ENCODE measurements at regions not wholly inside any gene's neighbourhood (a gene's known extent, or its start where the extent isn't known, plus 50 kb on each side); places are given as distances from the start of the nearest gene placed in this dataset.
"Not testable (repeated sequence)": the region's sequence is repeated elsewhere in the genome, so short reads cannot be mapped to it uniquely, and the experiment has no call there.

DNA sequence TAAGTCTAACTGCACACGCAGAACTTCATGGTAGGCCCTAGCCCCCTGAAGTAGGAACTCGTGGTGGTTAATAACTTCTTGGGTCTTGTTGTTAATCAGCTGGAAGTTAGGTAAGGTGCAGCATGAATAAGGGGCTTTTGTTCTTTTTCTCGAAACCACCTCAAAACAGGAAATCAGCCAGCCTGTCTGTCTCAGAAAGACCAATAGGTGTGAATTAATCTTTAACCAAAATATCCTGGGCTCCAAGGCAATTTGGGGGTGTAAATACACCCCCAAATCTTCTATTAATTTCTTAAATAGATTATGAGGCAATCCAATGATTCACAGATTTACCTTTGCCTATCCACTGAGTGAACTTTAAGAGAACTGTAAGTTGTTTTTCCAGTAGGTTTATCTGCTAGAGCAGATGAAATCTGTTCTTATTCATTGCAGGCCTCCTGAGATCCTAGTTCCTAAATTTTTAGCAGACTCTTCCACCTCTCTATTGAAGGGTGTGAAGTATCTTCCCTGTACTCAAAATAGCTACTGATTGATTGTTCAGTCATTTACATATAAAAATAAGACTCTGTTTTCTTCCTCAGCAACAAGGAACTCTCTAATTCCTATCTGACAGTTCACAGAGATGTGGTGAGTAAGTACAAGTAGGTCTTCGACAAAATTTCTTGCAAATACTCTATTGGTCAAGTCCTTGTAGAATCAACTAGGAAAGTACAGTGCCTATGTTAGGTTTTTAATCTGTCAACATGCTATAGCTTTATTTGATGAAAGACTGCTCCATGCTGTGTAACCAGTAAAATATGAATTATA lies 427.1 kb upstream of the NOX3 start:
- DNase-seq = no peak

DNA sequence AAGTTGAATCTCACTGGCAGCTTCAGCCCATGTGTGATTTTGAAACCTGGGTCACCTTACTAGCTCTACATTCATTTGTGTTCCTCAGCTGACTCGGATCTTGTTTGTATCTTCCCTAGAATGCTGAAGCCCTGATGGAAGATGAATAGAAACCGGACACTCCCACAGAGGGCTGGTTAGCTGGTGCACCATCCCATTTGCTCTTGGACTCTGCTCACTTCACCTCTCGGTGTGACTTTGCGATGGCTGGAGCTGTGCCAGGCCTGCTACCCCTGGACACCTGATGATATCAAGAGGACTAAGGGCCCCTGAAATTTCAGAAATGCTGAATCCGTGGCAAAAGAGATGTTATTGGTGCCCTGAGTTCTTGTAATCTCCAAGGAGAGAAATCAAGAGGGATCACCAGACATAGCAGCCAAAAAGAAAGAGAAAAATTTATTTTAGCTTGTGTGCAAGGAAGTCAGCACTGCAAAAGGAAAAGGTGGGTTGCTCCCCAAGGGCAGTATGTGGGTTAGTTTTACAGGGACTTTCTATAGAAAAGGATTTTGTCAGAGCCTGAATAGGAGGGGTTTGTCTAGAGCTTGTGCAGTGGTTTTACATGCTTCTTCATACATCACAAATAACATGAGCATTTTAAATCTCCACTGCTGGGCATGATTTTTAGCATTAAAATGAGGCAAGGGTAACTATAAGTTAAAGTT lies 426.3 kb upstream of the NOX3 start:
- DNase-seq = no peak

DNA sequence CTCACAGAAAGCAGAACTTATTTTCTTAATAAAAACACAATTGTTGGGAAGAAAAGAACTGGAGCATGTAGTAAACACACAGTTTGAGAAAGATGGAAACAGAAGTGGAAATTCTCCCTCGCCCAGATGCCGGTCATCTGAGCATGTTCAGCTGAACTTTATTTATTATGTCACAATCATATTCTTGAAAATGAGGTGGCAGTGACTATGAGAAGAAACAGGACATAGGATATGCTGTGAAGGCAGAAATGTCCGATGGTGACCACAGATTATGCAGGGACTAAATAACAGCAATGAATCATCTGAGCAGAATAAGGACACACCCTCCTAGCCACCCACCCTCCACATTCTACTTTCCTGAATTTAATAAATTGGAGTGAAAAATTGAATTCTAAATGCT lies 425.3 kb upstream of the NOX3 start:
- no peak for DNase-seq

DNA sequence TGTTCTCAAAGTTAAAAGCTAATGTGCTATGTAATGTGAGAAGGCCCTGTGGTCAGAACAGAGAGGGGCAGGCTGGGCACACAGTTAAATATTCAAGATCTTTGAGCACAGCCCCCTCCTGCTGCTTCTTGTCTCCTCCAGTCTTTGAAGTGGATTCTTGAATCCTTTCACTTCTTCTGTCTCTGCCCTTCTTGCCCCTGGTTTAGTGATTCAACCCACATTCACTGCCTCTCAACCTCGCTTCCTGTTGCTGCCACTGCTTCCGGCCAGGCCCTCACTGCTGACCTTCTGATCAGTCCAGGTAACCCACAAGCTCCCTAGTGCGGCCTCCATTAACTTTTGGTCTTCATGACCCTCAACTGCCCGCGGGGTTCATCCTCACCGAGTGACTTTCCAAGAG lies 417.3 kb upstream of the NOX3 start:
- DNase-seq = no peak

DNA sequence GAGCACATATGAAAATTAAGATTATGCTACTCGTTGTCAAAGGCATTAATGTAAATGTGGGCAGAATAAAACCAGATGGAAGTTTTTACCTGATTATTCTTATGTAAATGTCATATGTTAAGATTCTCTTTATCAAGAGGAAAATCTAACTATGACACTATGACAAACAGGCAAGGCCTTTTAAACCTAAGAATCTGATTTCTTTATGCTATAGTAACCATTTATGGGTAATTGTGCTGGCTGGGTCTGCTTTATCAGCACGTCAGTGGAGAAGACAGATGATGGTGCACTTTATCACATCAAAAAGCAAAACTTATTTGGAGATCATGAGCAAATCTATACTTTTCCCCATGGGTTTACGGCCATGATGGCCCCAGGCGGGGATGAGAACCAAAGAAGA lies 412.0 kb upstream of the NOX3 start:
- no peak for DNase-seq

DNA sequence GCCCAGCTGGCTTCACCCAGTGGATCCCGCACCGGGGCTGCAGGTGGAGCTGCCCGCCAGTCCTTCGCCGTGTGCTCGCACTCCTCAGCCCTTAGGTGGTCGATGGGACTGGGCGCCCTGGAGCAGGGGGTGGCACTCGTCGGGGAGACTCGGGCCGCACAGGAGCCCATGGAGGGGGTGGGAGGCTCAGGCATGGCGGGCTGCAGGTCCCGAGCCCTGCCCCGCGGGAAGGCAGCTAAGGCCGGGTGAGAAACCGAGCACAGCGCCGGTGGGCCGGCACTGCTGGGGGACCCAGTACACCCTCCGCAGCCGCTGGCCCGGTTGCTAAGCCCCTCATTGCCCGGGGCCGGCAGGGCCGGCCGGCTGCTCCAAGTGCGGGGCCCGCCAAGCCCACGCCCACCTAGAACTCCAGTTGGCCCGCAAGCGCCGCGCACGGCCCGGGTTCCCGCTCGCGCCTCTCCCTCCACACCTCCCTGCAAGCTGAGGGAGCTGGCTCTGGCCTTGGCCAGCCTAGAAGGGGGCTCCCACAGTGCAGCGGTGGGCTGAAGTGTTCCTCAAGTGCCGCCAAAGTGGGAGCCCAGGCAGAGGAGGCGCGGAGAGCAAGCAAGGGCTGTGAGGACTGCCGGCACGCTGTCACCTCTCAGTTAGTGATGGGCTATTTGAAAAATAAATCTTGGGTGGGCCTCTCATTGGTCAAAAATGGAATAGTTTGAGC lies 411.2 kb upstream of the NOX3 start:
- DNase-seq = not testable (repeated sequence)

DNA sequence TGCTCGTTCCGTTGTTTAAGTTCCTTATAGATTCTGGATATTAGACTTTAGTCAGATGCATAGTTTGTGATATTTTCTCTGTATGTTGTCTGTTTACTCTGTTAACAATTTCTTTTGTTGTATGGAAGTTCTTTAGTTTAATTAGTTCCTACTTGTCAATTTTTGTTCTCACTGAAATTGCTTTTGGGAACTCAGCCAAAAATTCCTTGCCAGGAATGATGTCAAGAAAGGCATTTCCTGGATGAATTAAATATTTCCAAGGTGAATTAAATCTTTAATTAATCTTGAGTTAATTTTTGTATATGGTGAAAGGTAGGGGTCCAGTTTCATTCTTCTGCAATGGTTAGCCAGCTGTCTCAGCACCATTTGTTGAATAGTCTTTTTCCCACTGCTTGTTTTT lies 406.2 kb upstream of the NOX3 start:
- no peak for DNase-seq

DNA sequence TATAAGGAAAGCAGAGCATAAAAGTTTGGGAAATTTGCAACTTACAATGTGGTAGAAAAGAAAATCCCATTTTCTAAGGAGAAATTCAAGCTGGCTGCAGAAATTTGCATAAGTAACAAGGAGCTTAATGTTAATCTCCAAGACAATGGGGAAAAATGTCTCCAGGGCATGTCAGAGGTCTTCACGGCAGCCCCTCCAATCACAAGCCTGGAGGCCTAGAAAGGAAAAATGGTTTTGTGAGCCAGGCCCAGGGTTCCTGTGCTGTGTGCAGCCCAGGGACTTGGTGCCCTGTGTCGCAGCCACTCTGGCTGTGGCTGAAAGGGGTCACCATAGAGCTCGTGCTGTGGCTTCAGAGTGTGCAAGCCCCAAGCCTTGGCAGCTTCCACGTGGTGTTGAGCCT lies 403.3 kb upstream of the NOX3 start:
- DNase-seq = not testable (repeated sequence)

DNA sequence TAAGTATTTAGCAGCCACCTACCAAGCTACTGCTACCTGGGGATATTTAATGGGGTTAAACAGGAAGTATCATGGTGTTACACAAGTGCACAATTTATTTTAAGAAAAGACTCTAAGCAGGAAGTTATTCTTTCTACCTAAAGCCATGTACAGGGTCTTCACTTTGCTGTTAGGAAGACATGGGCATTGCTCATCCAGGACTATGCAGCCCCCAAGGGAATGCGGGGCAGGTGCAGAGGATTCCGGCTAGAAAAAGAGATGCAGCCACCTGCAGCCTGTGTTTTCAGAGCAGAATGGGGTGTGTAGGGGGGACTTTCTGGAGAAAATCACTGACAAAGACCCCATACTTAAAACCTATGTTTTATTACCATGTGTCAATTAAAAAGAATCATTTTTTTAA lies 399.1 kb upstream of the NOX3 start:
- DNase-seq = no peak

DNA sequence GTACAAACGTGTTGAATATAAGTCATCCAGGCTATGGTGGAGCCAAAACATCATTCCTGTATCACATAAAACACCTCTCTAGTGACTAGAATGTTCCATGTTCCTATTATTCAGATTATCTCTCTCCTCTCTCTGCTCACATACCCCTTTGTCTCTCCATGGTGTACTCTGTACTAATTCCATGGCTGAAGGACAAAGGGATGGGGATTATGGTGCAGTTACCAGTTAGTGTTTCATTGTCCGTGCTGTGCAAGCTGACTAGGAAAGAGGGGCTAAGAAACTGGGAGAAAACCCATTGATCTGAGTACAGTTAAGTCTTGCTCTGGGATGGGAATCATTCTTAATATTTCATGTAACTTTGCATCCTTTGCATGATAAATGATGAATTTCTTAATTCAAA lies 397.4 kb upstream of the NOX3 start:
- no peak for DNase-seq

DNA sequence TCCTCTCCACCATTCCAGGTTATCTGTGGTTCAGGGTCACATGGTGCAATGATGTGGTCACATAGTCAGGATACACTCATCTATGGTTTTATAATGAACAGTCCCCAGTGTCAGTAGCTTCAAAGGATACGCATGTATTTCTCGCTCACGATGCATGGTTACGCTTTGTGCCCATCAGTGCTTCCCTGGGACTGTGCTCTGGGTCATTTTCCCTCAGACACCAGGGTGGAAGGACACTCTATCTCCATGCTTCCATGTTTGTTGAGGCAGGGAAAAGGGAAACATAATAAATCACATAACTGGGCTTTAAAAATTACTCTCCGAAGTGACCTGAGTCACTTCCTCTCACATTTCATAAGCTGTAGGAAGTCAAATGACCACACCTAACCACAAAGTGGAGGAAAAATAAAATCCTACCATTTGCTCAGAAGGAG lies 394.8 kb upstream of the NOX3 start:
- no peak for DNase-seq

DNA sequence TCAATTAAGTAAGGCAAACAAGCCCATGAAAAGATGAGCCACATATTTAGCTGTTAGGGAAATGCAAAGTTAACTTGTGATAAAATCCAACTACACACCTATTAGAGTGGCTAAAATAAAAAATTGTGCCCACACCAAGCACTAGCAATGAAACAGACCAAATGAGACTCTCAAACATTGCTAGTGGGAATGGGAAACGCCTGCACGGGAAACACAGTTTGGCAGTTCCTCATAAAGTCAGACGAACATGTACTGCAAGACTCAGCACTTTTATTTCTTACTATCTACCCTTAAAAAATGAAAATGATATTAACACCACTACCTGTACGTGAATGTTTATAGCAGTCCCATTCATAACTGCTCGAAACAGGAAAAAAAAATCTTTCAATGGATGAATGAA lies 392.1 kb upstream of the NOX3 start:
- no peak for DNase-seq

DNA sequence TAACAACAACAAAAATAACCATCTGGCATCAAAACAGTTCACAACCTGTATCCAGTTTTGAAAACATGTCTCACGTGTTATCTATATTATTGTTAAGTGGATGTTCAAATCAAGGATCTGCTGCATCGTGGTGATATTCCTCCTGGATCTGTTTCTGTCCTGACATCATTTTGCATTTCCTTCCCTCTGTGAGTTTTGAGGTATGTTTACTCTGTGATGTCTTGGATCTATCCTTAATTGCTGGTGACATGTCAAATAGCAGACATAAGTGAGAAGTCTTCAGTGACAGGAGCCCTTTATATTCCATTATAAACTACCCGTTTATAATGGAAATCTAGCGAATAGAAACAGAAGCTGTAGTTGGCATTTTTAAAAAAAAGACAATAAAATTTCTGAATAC lies 381.8 kb upstream of the NOX3 start:
- no peak for DNase-seq

DNA sequence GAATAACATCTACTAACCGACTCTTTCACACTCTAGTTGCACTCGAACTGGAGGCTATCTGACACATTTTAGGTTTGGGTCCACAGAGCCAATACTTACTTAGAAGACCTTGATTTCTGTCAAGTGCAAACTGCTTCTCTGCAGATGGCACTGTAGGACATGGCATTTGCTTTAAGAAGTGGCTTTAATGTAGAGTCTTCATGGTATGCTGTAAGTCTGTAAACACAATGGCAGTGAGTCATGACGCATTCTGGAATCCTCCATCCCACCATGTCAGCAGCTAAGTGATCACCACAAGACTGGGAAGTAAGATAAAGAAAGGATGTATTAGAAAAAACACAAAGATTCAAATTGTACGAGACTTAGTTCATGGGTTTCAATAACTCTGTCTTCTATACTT lies 377.0 kb upstream of the NOX3 start:
- DNase-seq = peak in 1 of 2 experiments; percentile 3

DNA sequence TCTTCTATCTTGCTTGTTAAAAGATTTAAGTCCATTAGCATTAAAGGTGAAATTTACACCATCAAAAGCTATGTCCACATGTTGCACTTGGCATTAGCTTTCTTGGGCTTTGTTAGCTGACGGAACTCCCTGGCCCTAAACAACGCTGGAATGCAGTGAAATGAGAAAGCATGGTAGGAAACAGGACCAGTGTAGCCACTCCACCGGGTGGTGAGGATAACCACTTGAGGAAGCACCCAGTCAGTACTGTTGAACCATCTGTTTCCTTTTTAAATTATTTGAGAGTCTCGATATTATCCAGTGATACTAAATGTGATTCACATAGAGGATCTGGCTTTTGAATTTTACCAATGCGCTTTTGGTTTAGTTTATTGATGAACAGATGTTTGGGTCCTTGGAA lies 374.9 kb upstream of the NOX3 start:
- DNase-seq = no peak

DNA sequence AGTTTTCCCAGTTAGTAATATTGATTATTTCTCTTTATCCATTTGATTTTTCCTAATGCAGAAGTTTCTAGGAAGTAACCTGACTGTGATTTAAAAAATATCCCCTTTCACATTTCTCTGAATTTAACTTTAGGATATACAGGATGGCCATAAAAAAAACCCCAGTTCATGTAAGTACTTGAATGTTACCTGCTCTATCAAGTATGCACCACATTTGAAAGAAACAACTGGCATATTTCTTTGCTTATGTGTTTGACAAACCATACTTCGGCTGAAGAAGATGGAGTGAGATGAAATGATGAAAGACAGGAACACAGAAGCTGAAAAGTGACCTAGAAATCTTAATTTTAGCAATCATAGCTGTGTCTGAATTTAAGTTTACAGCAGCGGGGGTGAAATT lies 374.0 kb upstream of the NOX3 start:
- no peak for DNase-seq

DNA sequence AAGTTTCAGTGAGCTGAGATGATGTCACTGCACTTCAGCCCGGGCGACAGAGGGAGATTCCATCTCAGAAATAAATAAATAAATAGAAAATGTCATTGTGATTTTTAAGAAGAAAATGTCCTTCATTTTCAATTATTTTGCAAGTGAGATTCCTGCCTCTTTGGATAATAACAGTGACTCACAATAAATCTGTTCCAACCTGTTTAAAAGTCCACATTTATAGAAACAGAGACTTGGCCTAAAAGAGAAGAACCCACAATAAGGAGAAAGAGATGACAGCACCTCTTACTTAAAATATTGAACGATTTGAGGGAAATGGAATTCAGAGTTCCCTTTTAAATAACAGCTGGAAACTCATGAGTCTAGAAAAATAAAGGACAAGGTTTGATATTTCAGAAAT lies 373.4 kb upstream of the NOX3 start:
- no peak for DNase-seq

DNA sequence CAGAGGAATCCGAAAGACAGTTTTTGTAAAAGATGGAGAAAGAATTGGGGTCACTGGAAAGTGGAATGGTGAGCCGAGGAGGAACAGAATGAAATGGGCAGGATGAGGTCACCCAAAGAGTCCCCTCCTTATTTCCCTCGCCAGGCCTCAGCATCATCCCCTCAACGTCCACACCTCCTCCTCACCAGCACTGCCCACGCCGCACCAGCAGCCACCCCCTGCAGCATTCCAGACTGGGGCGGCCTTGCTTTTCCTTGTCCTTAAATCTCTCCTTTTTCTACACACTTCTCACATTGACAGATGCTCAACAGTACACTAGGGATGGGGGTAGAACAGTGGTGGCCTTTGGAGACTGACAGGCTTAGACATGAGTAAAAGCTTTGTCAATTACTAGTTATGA lies 363.1 kb upstream of the NOX3 start:
- DNase-seq = no peak

DNA sequence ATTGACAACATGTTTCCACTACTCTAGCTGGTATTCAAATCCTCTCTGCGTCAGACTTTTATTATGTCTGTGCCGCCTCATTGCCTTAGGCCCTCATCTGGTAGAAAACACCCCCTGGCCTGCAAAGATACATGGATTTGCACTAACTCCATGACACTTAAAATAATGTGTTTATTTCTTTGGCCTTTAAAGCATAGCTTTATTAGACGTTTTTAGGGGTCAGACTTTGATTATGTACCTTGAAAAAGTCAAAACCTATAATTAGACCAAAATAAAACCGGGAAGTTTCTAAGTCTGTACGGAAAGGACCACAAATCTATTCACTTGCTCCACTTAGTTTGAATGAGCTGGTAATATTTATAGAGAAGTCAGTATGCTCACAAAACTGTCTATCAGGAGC lies 357.9 kb upstream of the NOX3 start:
- DNase-seq = no peak

DNA sequence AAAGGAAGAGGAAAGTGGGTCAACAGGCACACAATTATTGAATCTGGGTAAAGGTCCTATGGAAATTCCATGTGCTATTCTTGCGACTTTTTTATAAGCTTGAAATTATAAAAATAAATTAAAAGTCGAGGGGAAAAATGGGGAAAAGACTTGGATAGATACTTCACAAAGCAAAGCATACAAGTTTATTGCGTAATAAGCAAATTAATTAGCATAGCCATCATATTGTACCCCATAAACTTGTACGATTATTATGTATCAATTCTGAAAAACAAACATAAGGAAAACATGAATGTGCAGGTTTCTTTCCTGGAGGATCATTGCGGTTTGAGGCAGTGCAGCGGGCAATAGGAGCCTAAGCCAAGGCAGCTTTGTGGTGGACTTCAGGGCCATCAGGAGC lies 351.6 kb upstream of the NOX3 start:
- no peak for DNase-seq

DNA sequence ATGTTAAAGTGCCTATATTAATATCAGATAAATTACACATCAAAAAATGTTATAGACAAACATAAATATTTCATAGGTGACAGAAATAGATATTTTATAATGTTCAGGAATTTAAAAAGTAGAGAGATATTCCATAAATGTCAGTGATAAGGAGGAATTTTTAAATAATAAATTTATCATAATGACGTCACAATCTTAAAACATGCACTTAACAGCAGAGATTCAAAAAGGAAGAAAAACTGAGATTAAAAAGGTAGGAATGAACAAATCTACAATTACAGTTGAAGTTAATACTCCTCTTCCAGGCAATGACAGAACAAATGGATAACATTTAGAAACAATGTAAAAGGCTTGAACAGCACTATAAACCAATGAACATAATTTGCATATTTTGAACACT lies 345.4 kb upstream of the NOX3 start:
- no peak for DNase-seq

DNA sequence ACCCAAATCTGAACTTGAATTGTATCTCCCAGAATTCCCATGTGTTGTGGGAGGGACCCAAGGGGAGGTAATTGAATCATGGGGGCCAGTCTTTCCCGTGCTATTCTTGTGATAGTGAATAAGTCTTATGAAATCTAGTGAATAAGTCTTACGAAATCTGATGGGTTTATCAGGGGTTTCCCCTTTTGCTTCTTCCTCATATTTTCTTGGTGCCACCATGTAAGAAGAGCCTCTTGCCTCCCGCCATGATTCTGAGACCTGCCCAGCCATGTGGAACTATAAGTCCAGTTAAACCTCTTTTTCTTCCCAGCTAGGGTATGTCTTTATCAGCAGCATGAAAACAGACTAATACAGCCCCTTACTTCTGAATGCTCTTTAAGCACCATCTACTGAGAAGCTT lies 343.2 kb upstream of the NOX3 start:
- not testable (repeated sequence) for DNase-seq

DNA sequence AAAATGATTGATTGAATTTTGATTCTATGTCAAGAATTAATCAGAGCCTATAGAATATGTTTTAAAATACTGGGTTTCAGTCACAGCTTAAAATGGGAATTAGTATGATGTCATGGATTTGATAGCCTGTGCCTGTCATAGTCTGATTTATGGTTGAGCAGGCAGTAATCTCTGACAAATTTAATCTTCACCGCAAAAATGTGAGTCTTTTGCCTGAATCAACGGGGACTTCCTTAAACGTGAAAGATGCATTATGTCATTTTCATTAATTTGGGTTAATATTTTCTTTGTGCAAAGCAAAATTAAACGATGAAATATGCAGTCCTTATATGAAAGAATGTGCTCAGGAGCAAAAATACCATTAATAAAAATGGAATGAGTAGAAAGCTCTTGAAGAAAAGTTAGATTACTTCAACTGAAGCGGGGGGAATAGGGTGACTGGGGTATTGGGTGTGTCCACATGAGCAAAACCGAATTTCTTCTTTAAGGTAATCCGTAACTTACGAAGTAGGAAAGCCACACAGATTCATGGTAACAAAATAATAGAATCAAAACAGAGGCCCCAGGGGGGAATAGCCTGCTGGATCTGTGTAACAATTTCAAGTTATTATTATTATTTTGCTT lies 339.6 kb upstream of the NOX3 start:
- no peak for DNase-seq

DNA sequence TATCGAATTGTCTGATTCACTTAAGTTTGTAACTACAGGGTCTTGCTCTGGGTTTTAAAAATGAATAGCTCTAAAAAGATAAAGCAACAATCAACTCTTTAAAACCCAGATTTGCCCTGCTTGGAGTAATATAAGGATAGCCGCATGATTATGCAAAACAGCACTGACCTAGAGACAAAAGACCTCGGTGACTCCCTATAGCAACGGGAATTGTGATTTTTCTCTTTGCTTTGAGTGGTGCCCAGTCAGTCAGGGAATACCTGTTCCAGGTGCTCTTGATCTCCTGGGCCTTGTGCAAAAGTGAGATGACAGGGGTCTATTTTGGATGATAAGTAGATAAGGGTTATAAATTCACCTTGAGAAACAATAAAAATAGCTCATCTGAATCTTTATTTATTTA lies 336.3 kb upstream of the NOX3 start:
- DNase-seq = no peak

All from NCI-H187 (cell line).